Germinal center (tissue), 1 donor: ENCODE measurements at regions not wholly inside any gene's neighbourhood (a gene's known extent, or its start where the extent isn't known, plus 50 kb on each side); places are given as distances from the start of the nearest gene placed in this dataset.
"Not testable (repeated sequence)": the region's sequence is repeated elsewhere in the genome, so short reads cannot be mapped to it uniquely, and the experiment has no call there.

Source experiments
- DNase-seq: peaks from one replicate; pipeline ENCODE4 v3.0.0; 2012; ENCODE audit warnings: mixed read lengths, low spot score

DNA sequence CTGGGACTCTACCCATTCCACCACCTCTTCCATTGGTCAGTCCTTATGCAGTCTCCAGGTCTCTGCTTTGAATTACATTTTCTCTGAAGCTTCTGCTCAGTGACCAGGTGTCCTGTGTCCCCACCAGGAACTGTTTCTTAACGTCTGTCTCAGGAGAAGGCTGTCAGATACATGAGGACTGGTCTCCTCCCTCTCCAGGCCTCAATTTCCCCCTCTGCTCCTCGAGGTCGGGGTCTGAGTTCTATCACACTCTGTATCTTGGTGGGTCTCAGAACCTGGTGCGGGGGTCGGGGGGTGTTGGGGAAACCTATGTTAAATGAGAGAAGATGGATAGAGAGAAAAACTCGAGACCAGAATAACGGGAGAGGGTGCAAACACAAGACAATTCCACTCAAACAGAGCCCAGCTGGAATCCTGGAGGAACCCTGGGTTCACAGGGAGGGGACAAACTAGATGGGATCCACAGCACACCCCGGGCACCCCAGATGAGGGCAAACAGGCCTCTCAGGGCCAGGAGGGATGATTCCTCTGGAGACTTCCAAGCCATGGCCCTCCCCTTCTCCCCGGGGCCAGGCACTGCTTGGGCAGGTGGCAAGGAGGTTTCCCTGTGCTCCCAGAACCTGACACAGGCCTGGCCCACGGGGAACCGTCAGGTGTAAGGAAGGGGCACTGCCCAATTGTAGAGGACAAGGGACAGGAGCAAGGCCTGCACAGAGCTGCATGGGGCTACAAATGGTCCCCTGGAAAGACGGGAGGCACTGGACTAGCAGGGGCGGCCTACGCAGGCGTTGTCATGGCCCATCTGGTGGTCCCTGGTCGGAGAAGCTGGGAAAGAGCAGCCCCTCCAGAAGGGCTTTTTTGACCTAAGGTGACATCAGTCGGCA is 313.2 kb upstream of the DIO3 start:
- no peak for DNase-seq

DNA sequence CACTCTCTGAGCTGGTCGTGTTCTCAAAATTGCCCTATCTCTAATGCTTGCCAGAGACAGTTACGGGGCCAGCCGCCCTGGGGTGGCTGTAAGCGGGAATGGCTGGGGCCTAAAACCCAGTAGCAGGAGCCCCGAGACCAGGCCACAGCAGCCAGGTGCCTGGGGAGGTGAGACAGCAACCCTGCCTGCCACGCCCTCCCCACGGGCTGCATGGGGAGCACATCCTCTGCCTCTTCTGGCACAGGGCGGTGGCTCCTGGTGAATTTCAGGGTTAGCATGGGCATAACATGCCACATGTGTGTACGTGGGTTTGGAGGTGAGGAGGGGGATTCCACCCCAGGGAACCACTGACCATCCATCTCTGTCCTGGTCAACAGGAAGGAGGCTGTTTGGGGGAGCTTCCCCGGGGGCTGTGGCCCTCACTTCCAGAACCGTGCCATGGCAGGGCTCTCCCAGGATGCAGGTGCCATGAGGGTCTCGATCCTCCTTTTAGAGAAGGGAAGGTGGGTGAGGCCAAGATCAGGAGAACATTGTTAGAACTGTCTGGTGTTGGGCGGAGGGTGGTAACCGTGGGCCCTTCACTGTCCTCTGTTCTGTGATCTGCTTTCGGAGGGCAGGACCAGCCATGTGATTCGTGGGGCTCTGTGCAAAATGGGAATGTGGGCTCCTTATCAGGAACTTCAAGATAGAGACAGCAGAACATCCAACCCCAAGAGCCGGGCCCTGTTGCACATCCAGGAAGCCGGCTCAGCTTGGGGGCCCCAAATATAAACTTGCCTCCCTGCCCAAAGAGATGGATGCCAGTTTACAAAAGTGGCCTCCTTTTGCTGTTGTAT is 312.2 kb upstream of the DIO3 start:
- DNase-seq: no peak

DNA sequence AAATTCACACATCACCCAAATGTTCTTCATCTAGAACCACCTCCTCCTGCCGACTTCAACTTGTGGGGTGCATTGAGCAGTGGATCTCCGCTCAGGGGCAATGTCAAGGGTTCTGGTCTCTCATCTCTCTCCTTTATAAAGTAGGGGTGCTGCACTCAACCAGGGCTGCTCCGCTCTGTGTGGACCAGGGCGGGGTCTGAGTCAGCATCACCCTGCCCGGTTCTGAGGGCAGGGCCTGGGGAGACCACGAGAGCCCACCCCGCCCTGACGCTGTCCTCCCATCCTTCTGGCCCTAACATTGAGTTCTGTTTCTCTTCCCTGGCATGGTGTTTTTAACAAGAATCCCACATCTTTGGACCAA is 311.6 kb upstream of the DIO3 start:
- DNase-seq: no peak

DNA sequence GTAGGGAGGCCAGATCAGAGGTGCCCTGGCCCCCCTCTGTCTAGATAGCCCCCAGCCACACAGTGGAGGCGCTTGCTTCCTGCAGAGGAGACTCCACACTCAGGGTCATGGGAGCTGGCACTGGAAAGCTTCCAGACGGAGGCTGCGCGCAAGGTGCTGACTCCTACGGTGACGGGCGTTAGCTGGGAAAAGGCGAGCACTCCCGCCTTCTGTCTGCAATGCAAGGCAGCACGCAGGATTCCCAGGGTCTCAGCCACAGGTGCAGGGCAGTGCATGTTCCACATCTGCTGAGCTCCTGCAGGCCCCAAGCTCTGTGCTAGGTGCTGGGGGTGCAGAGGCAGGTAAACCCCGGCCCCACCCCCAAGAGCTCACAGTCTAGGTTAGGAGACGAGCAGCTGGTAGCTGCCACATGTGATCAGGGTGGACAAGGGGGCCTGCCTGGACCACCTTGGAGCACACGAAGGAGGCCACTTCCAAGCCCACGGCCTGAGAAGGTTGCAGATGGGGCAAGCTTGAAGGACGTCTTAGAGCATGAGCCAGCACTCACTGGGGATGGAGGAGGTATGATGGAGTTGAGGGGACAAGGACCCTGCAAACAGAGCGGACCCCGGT is 310.9 kb upstream of the DIO3 start:
- DNase-seq: no peak

DNA sequence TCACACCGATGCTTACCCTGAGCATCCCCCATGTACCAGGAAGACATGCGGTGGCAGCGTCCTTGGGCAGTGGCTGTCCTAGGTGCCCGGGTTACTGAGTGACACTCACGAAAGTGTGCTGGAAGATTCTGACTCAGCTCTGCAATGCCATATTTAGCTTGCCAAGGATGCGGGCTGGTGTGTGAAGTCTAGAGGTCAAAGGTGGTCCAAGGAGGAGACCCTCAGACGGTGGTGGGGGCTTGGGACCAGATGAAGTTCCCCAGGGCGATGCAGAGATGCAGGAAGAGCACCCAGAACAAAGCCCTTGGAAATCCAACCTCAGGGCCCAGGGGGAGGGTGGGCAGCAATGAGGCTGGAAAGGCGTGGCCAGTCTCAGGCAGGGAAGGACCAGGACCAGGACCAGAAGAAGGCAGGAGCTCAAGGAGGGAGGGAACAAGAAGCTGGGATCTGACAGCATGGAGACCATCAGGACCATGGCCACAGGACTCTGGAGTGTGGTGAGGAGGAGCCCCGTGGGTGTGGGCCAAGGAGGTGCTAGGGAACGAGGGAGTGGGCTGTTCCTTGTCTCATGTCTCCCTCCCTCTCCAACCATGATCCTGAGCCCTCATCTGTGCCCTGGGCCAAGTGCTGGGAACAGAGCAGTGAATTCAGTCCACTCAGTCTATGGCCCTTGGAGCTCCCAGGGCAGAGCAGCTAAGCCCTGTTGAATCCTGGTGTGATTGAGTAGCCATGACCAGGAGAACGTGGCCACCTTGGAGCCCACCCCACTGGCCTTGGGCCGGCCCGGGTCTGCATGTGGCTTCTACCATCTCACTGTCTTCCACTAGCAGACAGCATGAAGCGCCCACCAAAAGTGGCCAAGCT is 310.1 kb upstream of the DIO3 start:
- DNase-seq: no peak

DNA sequence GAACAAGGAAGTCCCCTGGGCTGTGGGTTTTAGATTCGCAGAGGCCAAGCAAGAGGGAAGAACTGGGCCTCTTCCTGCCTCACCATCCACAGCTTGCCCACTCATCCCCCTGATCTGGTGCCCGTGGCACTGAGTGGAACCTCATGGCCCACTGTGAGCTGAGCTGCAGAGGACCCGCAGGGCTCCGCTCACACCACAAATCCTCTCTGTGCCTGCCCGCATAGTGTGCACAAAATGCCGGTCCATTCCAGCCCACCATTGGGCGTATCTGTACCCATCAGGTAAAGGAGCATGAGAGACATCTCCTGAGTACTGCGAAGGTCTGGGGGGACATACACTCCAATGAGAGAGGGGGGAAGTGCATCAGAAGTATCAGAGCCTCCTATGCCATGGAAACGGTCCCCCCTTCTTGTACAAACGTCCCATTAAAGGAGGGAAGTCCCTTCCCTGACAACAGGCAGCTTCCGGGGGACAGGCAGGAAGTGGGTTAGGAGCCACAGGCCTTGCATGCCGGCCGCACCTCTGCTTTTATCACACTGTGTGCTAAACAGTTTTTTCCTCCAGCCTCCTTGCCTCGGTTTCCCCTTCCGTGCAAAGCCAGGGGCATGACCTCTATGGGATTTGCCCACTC is 309.4 kb upstream of the DIO3 start:
- no peak for DNase-seq

DNA sequence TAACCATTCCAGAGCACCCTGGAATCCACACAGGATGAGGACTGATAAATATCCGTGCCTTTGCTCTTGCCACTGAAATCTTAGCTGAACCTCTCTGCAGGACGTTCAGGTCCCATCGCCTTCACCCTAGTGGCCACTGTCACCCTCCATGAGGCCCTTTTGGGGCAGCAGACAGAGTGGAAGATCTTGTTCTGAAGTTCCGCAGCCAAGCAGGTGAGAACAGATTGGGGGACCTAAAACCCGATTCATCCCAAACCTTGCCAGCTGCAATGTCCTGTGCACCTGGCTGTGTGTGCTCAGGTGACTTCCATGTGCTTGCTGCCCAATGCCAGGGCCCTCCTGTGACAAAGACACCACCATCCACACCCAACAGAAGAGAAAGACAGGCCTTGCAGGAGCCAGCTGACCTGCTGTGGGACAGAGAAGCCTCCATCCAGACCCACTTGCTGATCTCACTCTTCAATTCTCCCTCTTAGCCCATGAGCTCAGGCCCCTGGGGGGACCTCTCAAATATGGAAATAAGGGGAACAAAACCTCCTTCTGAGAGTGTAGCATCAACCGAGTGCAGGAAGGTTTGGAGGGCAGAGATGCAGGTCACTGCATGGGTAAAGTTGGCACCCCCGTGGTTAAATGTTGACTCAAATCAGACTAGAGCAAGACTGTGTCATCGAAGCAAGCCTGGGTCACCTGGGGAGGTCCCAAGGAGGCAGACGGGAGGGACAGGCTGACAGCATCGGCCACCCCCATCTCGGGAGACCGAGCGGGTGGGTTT is 308.7 kb upstream of the DIO3 start:
- DNase-seq: no peak

DNA sequence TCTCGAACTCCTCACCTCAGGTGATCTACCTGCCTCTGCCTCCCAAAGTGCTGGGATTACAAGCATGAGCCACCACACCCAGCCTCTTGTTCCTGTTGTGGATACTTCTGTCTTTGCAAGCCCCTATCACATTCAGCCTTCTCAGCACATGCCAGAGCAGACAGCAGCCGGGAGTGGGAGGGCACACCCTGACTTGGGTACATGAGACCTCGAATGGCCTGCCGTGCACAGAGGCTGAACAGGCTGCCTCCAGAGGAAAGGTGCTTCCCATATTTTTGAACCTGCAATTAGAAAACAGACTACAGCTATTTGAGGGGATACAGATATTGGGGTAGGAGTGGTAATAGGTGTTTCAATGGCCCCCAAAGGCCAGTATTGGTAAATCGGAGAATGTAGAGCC is 307.3 kb upstream of the DIO3 start:
- DNase-seq: no peak

DNA sequence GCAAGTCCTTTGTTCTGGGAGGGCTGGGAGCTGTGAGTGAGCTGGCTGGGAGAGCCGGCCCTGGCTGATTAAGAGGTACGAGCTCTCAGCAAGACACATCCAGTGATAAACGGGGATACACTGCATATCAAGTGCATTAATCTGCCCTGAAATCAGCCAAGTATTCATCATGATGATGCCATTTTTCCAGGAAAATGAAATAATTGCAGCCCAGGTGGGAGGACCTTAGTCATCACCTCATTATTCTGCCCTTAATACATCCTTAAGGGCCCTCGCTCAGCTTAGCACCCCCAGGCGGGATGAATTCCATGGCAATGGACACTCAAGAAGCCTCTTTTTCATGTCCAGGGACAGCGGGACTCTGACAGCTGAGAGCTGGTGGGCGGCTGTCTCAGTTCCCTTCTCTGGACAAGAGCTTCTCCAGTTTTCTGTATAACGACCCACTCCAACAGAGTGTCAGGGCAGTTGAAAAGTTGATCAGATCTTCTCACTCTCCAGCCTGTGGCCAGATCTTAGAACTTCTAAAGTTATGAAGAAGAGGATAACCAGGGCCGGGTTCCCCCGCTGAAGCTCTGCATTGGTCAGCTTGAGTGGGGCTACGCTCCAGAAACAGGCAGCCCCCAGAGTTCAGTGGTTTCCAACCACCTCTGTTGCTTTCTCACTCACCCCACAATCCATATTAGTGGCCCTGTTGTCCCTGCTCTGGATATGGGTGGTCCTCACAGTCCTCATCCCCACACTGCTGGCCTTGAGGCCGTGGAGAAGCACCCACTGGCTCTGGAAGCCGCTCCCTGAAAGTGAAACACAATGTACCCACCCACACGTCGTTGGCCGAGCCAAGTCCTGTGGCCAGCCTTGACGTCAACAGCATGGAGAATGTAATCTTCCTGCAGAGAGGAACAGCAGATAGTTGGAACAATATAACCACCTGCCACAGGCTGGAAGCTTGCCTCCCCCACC is 306.2 kb upstream of the DIO3 start:
- no peak for DNase-seq

DNA sequence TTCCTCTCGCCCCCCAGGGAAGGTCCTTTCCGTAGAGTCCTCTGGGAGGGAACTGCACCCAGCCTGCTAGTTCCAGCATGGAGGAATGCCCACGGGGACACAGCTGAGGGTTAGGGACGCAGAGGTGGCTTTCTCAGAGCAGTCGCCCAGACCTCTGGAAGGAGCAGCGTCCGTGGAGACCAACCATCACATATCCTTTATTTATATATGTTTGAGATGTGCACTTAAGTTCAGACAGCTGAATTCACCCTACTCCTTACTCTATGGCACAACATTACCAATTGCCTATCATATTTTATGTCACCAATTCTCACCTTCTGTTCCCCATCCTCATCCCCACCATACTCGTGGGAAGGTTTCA is 305.6 kb upstream of the DIO3 start:
- no peak for DNase-seq

DNA sequence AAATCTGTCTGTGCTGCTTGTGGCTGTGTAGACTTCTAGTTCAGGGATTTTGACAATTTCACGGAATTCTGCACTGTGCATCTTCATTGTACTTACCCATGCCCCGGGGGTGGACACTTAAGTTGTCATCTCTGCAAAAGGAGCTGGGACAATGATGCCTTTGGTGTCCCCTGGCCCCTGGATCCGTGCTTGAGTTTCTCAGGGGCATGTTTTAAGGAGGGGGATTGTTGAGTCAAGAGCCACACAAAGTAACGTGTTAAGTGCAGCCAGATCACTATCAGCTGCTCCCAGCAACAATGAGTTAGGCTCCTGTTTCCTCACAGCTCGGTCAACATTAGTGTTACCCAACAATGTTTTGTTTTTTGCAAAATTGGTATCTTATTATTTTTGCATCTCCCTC is 305.0 kb upstream of the DIO3 start:
- DNase-seq: no peak

DNA sequence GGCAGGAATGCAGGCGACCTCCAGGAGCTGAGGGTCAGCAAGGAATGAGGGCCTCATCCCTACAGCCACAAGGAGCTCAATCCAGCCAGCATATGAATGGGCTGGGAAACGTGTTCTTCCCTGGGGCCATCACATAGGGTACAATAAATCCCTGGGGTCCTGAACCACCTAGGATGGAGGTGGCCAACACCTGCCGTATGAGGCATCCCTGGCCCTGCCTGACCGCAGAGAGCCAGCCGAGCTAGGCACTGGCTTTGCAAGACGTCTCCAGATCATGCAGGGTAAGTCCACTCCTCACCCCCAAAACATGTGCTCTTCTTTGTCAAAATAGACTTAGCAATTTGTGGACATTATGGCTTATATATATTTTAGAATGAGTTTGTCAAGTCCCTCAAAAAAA is 303.7 kb upstream of the DIO3 start:
- no peak for DNase-seq

DNA sequence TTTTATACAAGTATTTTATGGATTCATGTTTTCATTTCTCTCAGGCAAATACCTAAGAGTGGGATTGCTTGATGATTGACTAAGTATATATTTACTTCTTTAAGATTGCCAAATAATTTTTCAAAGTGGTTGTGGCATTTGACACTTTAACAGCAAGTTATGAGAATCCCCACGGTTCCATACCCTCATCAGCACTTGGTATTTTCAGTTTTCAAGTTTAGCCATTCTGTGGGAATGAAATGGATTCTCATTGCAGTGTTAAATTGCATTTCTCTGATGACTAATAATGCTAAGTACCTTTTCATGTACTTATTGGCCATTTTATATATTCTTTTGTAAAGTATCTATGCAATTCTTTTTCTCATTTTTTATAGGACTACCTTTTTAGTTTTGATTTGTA is 301.5 kb upstream of the DIO3 start:
- DNase-seq: no peak

DNA sequence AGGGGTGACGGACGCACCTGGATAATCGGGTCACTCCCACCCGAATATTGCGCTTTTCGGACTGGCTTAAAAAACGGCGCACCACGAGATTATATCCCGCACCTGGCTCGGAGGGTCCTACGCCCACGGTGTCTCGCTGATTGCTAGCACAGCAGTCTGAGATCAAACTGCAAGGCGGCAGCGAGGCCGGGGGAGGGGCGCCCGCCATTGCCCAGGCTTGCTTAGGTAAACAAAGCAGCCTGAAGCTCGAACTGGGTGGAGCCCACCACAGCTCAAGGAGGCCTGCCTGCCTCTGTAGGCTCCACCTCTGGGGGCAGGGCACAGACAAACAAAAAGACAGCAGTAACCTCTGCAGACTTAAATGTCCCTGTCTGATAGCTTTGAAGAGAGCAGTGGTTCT is 294.9 kb upstream of the DIO3 start:
- not testable (repeated sequence) for DNase-seq

DNA sequence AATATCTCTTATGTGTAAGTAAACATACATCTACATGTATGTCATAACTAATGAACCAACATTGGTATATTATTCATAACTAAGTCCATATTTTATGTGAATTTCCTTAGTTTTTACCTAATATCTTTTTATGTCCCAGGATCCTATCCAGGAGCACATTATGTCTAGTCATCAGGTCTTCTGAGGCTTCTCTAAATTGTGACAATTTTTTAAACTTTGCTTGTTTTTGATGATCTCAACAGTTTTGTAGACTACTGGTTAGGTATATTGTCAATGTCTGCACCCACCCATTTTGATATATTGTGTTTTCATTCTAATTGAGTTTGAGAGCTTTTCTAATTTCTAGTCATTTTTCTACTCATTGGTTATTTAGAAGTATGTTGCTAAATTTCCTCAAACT is 288.2 kb upstream of the DIO3 start:
- no peak for DNase-seq

DNA sequence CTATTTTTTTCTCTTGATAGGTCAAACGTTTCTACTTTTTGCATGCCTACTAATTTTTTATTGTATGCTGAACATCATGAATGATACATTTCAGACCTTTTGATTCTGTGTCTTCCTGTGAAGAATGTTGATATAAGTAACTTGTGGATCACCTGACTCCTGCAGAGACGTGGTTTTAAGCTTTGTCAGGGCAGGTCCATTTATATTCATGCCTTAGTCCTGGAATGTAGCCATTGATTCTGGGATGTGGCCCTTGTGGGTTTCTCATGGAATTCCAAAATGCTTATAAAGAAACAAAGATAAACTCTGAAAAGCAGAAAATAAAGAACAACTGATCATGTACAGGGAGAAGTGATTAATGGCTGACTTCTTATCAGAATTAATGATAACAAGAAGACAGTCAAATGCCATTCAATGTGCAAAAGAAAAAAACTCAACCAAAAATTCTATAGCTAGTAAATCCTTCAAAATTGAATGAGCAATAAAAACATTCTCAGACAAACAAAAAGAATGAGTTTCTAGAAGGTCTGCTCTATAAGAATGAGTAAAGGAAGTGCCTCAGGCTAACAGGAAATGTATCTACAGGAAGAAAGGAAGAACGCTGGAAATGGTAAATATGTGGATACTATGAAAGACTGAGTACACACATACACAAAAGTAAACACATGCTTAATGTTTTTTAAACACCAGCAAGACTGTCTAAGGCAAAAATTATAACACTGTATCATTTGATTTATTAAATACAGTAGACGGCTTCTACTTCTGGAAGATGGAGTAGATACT is 284.8 kb upstream of the DIO3 start:
- DNase-seq: no peak

DNA sequence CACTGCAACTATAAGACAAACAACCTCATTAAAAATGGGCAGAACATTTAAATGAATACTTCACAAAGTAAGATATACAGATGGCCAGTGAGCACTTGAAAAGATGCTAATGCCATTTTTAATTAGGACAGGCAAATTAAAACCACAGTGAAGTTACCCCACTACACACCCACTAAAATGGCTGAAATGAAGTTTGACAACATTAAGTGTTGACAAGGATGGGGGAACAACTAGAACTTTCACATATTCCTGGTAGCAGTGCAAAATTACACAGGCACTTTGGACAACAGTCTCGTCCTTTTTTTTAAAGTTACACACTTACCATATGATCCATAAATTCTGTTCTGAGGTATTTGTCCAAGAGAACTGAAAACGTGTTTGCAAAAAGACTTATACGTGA is 278.9 kb upstream of the DIO3 start:
- DNase-seq: no peak

DNA sequence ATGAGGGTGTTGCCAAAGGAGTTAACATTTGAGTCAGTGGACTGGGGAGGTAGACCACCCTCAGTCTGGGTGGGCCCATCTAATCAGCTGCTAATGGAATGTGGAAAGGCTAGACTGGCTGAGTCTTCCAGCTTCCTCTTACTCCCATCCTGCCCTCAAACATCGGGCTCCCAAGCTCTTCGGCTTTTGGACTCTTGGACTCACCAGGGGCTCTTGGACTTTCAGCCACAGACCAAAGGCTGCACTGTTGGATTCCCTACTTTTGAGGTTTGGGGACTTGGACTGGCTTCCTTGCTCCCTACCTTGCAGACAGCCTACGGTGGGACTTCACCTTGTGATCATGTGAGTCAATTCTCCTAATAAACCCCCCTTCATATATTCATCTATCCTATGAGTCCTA is 276.6 kb upstream of the DIO3 start:
- no peak for DNase-seq
